ENCODE measurements at regions not wholly inside any gene's neighbourhood (a gene's known extent, or its start where the extent isn't known, plus 50 kb on each side); places are given as distances from the start of the nearest gene placed in this dataset.
"Not testable (repeated sequence)": the region's sequence is repeated elsewhere in the genome, so short reads cannot be mapped to it uniquely, and the experiment has no call there.

- no peak for DNase-seq
These were observed 56.3 kb upstream of the NCKAP5 start for GRCh38 chr2:133624551-133624950.

- no peak for DNase-seq
These were observed 59.5 kb upstream of the NCKAP5 start for GRCh38 chr2:133627741-133628140.

- DNase-seq, result no peak
These were observed 65.0 kb upstream of the NCKAP5 start for GRCh38 chr2:133633309-133633708.

GRCh38 chr2:133633881-133634409 lies 65.7 kb upstream of the NCKAP5 start:
- no peak for DNase-seq

GRCh38 chr2:133635131-133635530 lies 66.9 kb upstream of the NCKAP5 start:
- DNase-seq, result no peak

GRCh38 chr2:133636287-133636686 lies 68.0 kb upstream of the NCKAP5 start:
- DNase-seq, result no peak

GRCh38 chr2:133640103-133640502 lies 71.8 kb upstream of the NCKAP5 start:
- no peak for DNase-seq

GRCh38 chr2:133641497-133641896 lies 73.2 kb upstream of the NCKAP5 start:
- DNase-seq, result no peak

- peak; percentile 26 for DNase-seq
These were observed 73.9 kb upstream of the NCKAP5 start for GRCh38 chr2:133641942-133642725.

GRCh38 chr2:133642791-133643191 lies 74.5 kb upstream of the NCKAP5 start:
- no peak for DNase-seq

GRCh38 chr2:133643863-133644262 lies 75.6 kb upstream of the NCKAP5 start:
- DNase-seq, result no peak

GRCh38 chr2:133644846-133645245 lies 76.6 kb upstream of the NCKAP5 start:
- DNase-seq, result no peak

GRCh38 chr2:133647386-133647785 lies 79.1 kb upstream of the NCKAP5 start:
- DNase-seq, result not testable (repeated sequence)

GRCh38 chr2:133651861-133652260 lies 83.6 kb upstream of the NCKAP5 start:
- no peak for DNase-seq

GRCh38 chr2:133652398-133652797 lies 84.1 kb upstream of the NCKAP5 start:
- DNase-seq, result no peak

GRCh38 chr2:133653056-133653455 lies 84.8 kb upstream of the NCKAP5 start:
- DNase-seq, result no peak

GRCh38 chr2:133654949-133655348 lies 86.7 kb upstream of the NCKAP5 start:
- no peak for DNase-seq

- no peak for DNase-seq
These were observed 87.3 kb upstream of the NCKAP5 start for GRCh38 chr2:133655610-133656009.

GRCh38 chr2:133657591-133657990 lies 89.3 kb upstream of the NCKAP5 start:
- no peak for DNase-seq

- no peak for DNase-seq
These were observed 90.0 kb upstream of the NCKAP5 start for GRCh38 chr2:133658020-133658903.

GRCh38 chr2:133660510-133660909 lies 92.2 kb upstream of the NCKAP5 start:
- no peak for DNase-seq

- DNase-seq, result no peak
These were observed 93.1 kb upstream of the NCKAP5 start for GRCh38 chr2:133661392-133661791.

GRCh38 chr2:133666621-133667020 lies 98.4 kb upstream of the NCKAP5 start:
- DNase-seq, result no peak

GRCh38 chr2:133667085-133667484 lies 98.8 kb upstream of the NCKAP5 start:
- no peak for DNase-seq
